Keratinocyte (primary cell): ENCODE measurements at regions not wholly inside any gene's neighbourhood (a gene's known extent, or its start where the extent isn't known, plus 50 kb on each side); places are given as distances from the start of the nearest gene placed in this dataset.

Experiments
- DNase-seq: peaks from one replicate; pipeline ENCODE4 v3.0.0-alpha.2; 2011; ENCODE audit warnings: low read depth, missing footprints, low spot score
- FAIRE-seq: peaks from 2 replicates; lab custom pipeline; 2011; peaks lifted over from hg19 to GRCh38; lab: Jason Lieb, UNC
- H2AFZ ChIP-seq: 2 replicates; pipeline ENCODE4 v1.6.0; 2012; ENCODE audit warnings: low read length, control low read depth, inconsistent platforms; ENCODE audit not compliant: control insufficient read depth
- H3K27ac ChIP-seq: 2 replicates; pipeline ENCODE4 v1.5.1; 2011; ENCODE audit warnings: low read length; ENCODE audit not compliant: control insufficient read depth, insufficient read depth
- H3K27me3 ChIP-seq: 3 replicates; pipeline ENCODE4 v1.6.0; 2011; ENCODE audit warnings: low read length; ENCODE audit not compliant: control insufficient read depth, insufficient read depth; ENCODE audit errors: extremely low read depth
- H3K36me3 ChIP-seq, 2 experiments: 2 replicates in 1 of 2; 3 replicates in 1 of 2; pipeline ENCODE4 v1.5.1; 2011; ENCODE audit warnings: low read length in 2 of 2, mild to moderate bottlenecking in 1 of 2; ENCODE audit not compliant: control insufficient read depth in 2 of 2, insufficient read depth in 2 of 2; ENCODE audit errors: extremely low read depth in 1 of 2
- H3K4me1 ChIP-seq: 3 replicates; pipeline ENCODE4 v1.5.1; 2011; ENCODE audit warnings: low read length; ENCODE audit not compliant: control insufficient read depth, insufficient read depth; ENCODE audit errors: extremely low read depth
- H3K4me2 ChIP-seq: 3 replicates; pipeline ENCODE4 v1.6.0; 2011; ENCODE audit warnings: low read depth, low read length; ENCODE audit not compliant: control insufficient read depth, insufficient read depth; ENCODE audit errors: extremely low read depth
- H3K4me3 ChIP-seq, 3 experiments: fragments of 200-600 bp in 1 of 3; sonication (generic) in 1 of 3; 2 replicates in 2 of 3; 3 replicates in 1 of 3; pipeline ENCODE4 v1.5.1; 2011 to 2016; ENCODE audit warnings: low read length in 3 of 3, mild to moderate bottlenecking in 3 of 3, control low read depth in 2 of 3, inconsistent platforms in 1 of 3, low read depth in 1 of 3, mixed read lengths in 1 of 3, mixed run types in 1 of 3, moderate library complexity in 1 of 3; ENCODE audit not compliant: control insufficient read depth in 2 of 3, insufficient read depth in 2 of 3; ENCODE audit errors: extremely low read depth in 1 of 3
- H3K79me2 ChIP-seq: 2 replicates; pipeline ENCODE4 v1.6.0; 2012; ENCODE audit warnings: low read length; ENCODE audit not compliant: control insufficient read depth, insufficient read depth
- H3K9ac ChIP-seq: 3 replicates; pipeline ENCODE4 v1.6.0; 2011; ENCODE audit warnings: low read length; ENCODE audit not compliant: control insufficient read depth, insufficient read depth; ENCODE audit errors: extremely low read depth
- H3K9me1 ChIP-seq: 3 replicates; pipeline ENCODE4 v1.6.0; 2011; ENCODE audit warnings: low read length; ENCODE audit not compliant: control insufficient read depth, insufficient read depth; ENCODE audit errors: extremely low read depth
- H3K9me3 ChIP-seq: 2 replicates; pipeline ENCODE4 v1.5.1; 2012; ENCODE audit warnings: low read depth, low read length; ENCODE audit not compliant: control insufficient read depth
- H4K20me1 ChIP-seq: 3 replicates; pipeline ENCODE4 v1.6.0; 2011; ENCODE audit warnings: low read length; ENCODE audit not compliant: control insufficient read depth, insufficient read depth; ENCODE audit errors: extremely low read depth
- CTCF ChIP-seq, 3 experiments: IDR thresholded peaks in 1 of 3; conservative IDR thresholded peaks in 1 of 3; optimal IDR thresholded peaks in 1 of 3; 2 replicates in 2 of 3; 3 replicates in 1 of 3; pipeline versions ENCODE3 to v1.5.1; 2011; ENCODE audit warnings: low read length in 3 of 3, mild to moderate bottlenecking in 3 of 3, moderate library complexity in 2 of 3, control low read depth in 1 of 3, inconsistent platforms in 1 of 3; ENCODE audit not compliant: insufficient read depth in 2 of 3; ENCODE audit errors: extremely low read depth in 1 of 3
- EZH2 ChIP-seq: IDR thresholded peaks from one replicate; pipeline ENCODE4 v1.6.1; 2012; ENCODE audit warnings: inconsistent platforms, mild to moderate bottlenecking, low read length, moderate library complexity
- dilution Hi-C: fragments of 300-500 bp; cut with MboI; formaldehyde crosslinking; loops from one replicate; pipeline ENCODE4 v1.7.0; 2020; ENCODE audit warnings: low sequenced_read_pairs; ENCODE audit not compliant: extremely low pct_ligation_motif_present

- dilution Hi-C loops, result no loop called here
- DNase-seq, result no peak
- H3K9ac ChIP-seq, result no peak overlapping the region
- H3K4me2 ChIP-seq, result no peak overlapping the region
- H3K79me2 ChIP-seq, result no peaks in the 10 kb centered on the region
- no peaks in the 10 kb centered on the region for H3K36me3 ChIP-seq
- H3K9me3 ChIP-seq, result no peaks in the 10 kb centered on the region
- no peak overlapping the region for H3K4me3 ChIP-seq
- H3K27ac ChIP-seq, result no peak overlapping the region
- TF ChIP-seq EZH2 (no peak), CTCF (optimal IDR thresholded peaks at IDR 0.05 in 1 of 3, IDR thresholded peaks at IDR 0.05 in 1 of 3, conservative IDR thresholded peaks at IDR 0.05 in 1 of 3; ENCODE audit: extremely low read depth in 1 of 3, insufficient read depth in 2 of 3, low read length in 3 of 3) (no peak)
- no peaks in the 10 kb centered on the region for H4K20me1 ChIP-seq
- H3K4me1 ChIP-seq, result no peaks in the 10 kb centered on the region
- no peak overlapping the region for H2AFZ ChIP-seq
- H3K27me3 ChIP-seq, result no peaks in the 10 kb centered on the region
- H3K9me1 ChIP-seq, result no peaks in the 10 kb centered on the region
- FAIRE-seq, result no peak
These were observed 180.0 kb downstream of the KIF4B start for GRCh38 chr5:155193483-155194107.

GRCh38 chr5:155200608-155201007 is 187.1 kb downstream of the KIF4B start:
- Histone ChIP-seq H3K4me2 (no peak overlapping the region), H3K79me2 (no peaks in the 10 kb centered on the region), H2AFZ (no peak overlapping the region), H3K4me3 (no peak overlapping the region), H3K9me1 (no peaks in the 10 kb centered on the region), H3K27me3 (no peaks in the 10 kb centered on the region), H4K20me1 (no peaks in the 10 kb centered on the region), H3K9ac (no peak overlapping the region), H3K9me3 (no peaks in the 10 kb centered on the region), H3K36me3 (no peaks in the 10 kb centered on the region), H3K4me1 (no peaks in the 10 kb centered on the region), H3K27ac (no peak overlapping the region)
- DNase-seq, result no peak
- dilution Hi-C loops, result no loop called here
- TF ChIP-seq EZH2, result no peak
- no peak for TF ChIP-seq CTCF (optimal IDR thresholded peaks at IDR 0.05 in 1 of 3, IDR thresholded peaks at IDR 0.05 in 1 of 3, conservative IDR thresholded peaks at IDR 0.05 in 1 of 3; ENCODE audit: extremely low read depth in 1 of 3, insufficient read depth in 2 of 3, low read length in 3 of 3)
- no peak for FAIRE-seq
